Stimulated activated CD4-positive, alpha-beta T cell treated with anti-CD3 and anti-CD28 coated beads, Interleukin-2, amount 100 ng/mL, for 24 hours (primary cell): ENCODE measurements at regions not wholly inside any gene's neighbourhood (a gene's known extent, or its start where the extent isn't known, plus 50 kb on each side); places are given as distances from the start of the nearest gene placed in this dataset.

Source experiments
- DNase-seq, 2 donors: peaks; one replicate each; pipeline ENCODE4 v3.0.0-alpha.2; 2020

DNA sequence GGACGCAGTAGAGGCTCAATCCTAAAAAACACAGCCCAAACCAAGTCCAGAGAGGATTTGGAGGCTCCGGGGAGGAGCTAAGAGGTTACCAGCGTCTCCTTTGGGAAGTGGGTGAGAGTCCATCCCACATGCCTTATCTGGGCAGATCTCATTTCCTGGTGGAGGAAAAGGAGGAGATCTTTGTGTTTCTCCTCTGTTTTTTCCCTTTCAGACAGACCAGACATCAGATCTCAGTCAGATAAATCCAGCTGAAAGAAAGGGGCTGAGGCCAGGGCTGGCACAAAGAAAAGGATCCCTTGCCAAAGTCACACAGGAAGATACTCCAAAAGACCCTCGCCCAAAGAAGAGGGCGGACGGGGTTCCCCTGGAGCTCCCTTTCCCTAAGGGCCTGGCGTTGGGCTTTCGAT is 58.3 kb upstream of the COMTD1 start:
- DNase-seq: no peak

DNA sequence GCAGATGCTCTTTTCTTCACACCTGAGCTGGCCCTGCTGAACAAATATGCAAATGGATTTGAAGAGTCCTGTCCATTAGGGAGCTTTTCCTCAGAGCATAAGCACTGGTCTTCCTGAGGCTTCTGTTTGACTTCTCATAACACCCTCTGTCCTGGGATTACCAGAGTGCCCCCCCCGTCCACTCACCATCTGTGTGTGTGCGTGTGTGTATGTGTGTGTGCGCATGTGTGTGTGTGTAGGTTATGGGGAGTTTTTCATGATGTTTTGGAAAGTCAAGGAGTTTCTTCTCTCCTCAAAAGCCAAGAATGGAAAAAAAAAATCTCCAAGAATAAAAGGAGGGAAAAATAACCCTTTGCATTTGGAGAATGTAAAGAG is 57.7 kb upstream of the COMTD1 start:
- DNase-seq: no peak

GRCh38 chr10:75292794-75293445 is 57.2 kb upstream of the COMTD1 start:
- DNase-seq: no peak

DNA sequence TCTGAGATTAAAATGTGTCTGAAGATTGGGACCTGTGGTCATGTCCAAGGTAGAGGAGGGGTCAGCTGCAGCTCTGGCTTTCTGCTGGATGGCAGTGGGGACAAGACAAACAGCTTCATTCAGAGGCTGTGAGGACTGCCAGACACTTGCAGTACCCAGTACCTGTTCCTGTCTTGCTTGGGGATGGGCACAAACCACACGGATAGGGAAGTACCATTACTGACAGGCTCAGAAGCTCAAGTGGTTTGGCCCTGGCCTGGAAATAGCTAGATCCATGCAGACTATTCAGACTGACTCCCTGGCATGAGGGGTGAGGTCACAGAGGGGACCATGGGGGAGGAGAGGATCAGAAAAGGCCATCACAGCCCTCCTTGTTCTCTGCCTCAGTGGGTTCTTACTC is 56.0 kb upstream of the COMTD1 start:
- DNase-seq: no peak

DNA sequence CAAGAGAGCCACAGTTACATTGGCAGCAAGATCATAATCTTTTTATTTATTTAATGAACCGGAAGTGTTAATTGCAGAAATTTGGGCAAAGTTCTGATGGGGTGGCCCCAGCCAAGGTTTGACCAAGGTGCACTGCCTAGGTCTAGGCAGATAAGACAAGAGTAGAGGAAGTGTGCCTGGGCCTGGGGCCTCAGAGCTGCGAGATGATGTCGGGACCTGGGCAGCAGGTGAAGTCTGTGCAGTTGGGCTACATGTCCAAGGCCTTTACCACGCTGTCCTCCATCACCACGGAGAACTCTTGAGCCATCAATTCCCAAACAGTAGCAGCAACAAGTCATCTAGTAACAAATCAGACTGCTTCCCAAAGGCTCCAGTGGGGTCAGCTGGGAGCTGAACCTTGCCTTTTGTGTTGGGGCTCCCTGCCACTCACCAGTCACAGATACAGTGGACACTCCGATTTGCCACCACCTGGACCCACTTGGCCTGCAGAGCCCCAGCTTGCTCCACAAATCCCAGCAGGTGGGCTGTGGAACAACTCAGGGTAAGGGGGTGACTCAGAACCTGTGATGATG is 52.5 kb upstream of the COMTD1 start:
- no peak for DNase-seq

GRCh38 chr10:75287697-75288096 is 51.9 kb upstream of the COMTD1 start:
- DNase-seq: no peak

GRCh38 chr10:75286901-75287300 is 51.1 kb upstream of the COMTD1 start:
- no peak for DNase-seq
